ENCODE measurements at regions not wholly inside any gene's neighbourhood (a gene's known extent, or its start where the extent isn't known, plus 50 kb on each side); places are given as distances from the start of the nearest gene placed in this dataset.

DNA sequence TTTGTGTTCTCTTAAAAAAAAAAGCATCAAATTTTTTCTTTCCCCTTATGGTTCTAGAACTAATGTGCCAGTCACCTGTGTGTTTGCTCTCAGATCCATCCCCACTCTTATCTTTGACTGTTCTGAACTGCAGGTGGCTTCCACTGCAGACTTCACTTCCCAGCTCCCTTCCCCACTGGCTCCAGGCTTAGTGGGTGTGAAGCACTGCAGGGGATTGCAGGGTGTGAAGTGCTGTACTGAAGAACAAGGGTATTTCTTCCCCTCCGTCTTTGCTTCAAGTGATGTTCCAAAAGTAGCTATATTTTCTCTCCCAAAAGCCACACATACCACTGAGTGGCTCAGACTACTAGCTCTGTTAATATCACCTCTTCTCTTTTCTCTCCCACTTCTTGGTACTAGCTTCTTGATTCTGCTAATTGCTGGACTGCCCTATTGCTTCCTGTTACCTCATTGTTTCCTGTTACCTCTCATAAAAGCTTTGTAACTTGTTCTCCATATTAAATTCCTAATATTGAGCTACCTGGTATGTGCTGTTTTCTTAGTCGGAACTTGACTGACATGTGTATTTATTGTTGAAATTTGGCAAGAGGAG, 115.4 kb upstream of the PRICKLE1 start:
- no peak for DNase-seq (ENCODE audit: low read depth in 2 of 3, low spot score in 2 of 3)

DNA sequence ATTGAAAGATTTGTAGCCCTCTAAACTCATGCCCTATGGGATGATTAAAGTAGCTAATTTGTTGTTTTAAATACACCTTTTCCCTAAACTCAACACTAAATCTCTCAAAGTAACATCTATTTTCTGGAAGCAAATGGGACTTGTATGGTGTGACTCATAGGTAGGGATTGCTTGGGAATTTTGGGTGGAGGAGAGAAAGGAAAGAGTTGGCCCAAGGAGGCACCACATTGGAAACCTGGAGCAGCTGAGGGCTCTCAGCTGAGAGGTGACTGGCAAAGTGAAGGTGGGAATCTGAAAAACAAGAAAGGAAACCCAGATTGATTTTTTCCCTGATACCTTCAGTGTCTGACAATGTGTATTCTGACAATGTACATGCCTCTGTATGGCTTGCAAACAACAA, 114.8 kb upstream of the PRICKLE1 start:
- DNase-seq (ENCODE audit: low read depth in 2 of 3, low spot score in 2 of 3), result no peak

DNA sequence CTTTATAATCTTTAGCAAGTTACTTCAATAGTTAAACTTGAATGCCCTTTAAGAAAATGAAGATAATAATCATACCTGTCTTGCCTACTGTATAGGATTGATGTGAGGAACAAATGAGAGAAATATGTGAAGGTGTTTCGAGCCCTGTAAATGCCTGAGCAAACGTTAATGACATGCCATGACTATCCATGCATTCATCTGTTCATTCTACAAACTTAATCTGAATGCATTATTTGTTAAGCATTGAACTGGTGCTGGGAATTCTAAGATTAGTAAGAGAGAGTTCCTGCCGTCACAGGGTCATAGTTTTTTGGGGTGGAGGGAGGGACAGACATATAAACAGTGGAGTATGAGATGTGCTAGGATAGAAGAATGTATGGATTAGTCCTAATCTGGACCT, 111.5 kb upstream of the PRICKLE1 start:
- DNase-seq (ENCODE audit: low read depth in 2 of 3, low spot score in 2 of 3), result no peak

DNA sequence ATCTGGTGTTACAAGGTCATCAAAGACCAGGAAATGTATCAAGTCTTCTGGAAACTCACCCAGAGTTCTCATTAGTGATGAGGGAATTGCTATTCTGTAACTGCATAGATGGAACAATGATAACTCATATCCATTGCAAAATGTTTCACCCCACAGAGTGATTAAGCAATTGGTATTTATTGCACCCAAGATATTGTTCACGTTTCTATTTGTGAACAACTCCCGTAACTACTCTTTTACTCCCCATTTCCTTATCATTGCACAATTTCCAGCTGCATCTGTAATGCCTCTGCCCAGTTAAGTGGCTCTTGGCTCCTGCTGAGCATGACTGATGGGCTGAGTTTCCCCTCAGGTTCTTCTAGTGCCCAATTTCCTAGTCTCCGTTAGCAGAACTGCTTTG, 108.7 kb upstream of the PRICKLE1 start:
- DNase-seq (ENCODE audit: low read depth in 2 of 3, low spot score in 2 of 3), result no peak

DNA sequence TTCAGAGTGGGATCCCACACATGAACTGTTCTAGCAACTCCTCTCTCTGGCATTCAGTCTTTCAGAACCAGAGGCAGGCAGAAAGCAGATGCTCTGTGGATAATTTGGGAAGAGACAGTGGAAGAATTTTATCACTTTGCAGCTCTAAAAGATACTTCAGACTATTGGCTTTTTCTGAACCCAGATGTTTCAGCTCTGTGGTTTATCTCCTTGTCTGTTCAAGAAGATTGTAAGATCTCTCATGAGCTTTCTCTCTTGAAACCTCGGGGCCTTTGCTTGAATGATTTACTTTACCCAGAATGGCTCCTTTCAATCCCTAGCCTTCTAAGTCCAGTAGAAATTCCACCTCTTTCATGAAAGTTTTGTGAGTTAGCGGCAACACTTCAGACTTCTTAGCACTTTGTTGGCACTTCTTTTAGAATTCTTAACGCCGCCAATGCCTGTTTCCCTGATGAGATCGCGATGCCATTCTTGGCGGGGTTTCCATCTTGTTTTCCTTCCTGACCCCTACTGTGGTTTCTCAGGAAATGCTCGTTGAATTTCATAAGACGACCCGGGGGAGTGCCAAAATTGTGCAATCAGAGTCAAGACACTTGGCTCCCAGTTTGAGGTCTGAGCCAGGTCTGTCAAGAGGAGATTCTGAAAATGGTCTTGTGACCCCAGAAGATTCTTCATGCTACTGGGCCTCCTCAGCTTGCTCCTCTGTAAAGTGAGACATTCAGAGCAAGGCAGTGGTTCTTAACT, 107.0 kb upstream of the PRICKLE1 start:
- DNase-seq (ENCODE audit: low read depth in 2 of 3, low spot score in 2 of 3), result no peak

DNA sequence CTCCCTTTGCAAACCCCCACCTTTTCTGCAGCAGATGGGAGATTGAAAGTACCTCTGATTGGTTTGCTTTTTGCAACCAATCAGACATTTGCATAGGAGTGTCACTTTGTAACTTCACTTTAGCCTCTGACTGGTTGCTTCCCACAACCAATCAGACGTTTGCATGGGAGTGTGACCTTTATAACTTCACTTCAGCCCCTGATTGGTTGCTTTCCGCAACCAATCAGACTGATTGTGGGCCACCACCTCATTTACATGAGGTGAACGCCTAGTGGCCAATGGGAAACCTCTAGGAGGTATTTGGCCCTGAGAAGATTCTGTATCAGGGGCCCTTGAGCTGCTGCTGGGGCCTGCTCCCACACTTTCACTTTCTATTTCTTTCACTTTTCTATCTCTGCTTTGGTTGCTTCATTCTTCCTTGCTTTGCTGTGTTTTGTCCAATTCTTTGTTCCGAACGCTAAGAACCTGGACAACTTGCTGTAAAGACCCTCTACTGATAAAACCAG, 106.0 kb upstream of the PRICKLE1 start:
- no peak for DNase-seq (ENCODE audit: low read depth in 2 of 3, low spot score in 2 of 3)

DNA sequence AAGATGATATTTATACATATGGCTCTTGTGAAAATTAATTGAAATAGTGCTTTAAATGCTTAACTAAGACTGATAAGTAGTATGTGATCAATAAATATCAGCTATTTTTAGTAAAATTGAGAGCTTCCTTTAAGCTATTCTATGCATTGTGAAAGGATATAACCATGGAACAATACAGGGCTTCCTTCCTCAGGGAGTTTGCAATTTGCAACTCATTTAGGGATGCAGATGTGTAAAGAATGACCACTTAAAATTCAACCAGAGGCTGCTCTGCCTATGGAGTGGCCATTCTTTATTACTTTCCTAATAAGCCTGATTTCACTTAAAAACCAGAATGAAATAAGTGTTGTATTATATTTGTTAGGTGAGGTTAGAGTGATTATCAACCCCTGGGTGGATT, 103.2 kb upstream of the PRICKLE1 start:
- DNase-seq (ENCODE audit: low read depth in 2 of 3, low spot score in 2 of 3), result no peak

DNA sequence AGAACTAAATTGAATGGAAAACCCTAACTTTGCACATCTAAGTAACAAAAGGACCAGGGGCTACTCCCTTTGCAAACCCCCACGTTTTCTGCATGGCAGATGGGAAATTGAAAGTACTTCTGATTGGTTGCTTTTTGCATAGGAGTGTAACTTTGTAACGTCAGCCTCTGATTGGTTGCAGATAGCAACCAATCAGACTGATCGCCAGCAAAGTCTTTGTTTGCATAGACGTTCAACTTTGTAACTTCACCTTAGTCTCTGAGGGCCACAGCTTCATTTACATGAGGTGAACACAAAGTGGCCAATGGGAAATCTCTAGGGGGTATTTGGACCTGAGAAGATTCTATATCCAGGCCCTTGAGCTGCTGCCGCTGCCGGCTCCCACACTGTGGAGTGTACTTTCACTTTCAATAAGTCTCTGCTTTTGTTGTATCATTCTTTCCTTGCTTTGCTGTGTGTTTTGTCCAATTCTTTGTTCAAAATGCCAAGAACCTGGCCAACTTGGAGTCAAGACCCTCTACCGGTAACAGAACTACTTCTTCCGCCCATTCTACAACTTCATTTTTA, 102.5 kb upstream of the PRICKLE1 start:
- no peak for DNase-seq (ENCODE audit: low read depth in 2 of 3, low spot score in 2 of 3)

DNA sequence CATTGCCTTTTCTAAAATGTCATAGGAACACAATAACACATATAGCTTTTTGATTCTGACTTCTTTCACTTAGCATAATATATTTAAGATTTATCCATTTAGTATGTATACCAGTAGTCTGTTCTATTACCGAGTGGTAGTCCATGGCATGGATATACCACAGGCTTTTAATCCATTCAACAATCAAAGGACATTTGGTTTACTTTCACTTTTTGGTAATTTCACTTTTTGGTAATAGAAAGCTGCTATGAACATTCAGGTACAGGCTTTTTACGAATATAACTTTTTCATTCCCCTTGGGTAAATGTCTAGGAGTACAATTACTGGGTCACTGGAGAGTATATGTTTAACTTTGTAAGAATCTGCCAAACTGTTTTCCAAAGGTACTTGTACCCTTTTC, 100.7 kb upstream of the PRICKLE1 start:
- no peak for DNase-seq (ENCODE audit: low read depth in 2 of 3, low spot score in 2 of 3)

DNA sequence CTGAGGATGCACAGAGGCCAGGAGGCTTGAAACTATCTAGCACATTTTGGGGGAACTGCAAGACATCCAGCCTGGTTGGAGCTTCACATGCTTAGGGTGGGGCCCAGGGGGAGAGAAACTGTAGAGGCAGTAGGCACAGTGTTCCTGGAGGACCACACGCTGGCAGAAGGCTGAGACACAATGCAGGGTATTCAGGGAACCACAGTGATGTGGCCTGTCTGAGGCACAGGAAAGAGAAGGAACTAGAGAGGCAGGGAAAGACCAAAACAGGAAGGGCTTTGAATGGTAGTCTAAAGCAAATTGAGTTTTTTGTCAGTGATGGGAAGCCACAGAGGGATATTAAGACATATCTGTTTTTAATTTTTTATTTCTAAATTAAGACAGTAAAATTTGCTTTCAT, 100.2 kb upstream of the PRICKLE1 start:
- no peak for DNase-seq (ENCODE audit: low read depth in 2 of 3, low spot score in 2 of 3)

DNA sequence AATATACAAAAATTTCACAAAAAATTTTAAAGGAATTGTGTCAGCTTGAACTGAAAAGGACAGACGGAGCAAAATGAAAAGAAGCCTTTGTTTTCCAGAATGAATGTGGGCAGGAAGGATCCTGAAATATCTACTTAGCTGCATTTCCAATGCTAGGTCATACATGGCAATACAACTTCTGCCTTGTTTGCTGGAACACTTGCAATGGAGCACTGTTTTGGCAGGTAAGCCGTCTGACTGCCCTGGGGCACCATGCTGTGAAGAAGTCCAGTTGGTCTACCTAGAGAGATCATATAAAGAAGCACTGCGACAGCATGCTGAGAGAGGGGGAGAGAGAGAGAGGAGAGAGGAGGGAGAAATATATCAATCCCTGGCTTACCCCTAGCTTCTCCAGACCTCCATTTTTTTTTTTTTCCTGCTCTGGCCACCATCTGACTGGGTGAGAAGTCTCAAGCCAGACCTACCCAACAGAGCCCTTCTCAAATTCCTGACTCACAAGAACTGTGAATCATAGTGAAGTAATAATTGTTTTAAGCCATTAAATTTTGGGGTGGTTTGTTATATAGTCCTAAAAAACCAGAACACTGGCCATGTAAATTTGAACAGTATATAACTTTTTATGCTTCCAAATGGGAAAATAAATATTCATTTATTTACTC, 97.1 kb upstream of the PRICKLE1 start:
- DNase-seq (ENCODE audit: low read depth in 2 of 3, low spot score in 2 of 3), result no peak

DNA sequence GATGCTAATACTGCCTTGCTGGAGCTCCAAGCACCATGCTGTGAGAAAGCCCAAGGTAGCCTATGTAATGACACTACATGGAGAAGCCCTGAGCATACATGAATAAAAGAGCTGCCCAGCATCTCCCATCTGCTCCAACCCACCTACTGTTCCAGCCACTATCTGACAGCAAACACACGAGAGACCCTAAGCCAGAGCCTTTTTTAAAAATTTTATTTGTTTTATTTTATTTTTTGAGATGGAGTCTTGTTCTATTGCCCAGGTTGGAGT, 95.2 kb upstream of the PRICKLE1 start:
- no peak for DNase-seq (ENCODE audit: low read depth in 2 of 3, low spot score in 2 of 3)

DNA sequence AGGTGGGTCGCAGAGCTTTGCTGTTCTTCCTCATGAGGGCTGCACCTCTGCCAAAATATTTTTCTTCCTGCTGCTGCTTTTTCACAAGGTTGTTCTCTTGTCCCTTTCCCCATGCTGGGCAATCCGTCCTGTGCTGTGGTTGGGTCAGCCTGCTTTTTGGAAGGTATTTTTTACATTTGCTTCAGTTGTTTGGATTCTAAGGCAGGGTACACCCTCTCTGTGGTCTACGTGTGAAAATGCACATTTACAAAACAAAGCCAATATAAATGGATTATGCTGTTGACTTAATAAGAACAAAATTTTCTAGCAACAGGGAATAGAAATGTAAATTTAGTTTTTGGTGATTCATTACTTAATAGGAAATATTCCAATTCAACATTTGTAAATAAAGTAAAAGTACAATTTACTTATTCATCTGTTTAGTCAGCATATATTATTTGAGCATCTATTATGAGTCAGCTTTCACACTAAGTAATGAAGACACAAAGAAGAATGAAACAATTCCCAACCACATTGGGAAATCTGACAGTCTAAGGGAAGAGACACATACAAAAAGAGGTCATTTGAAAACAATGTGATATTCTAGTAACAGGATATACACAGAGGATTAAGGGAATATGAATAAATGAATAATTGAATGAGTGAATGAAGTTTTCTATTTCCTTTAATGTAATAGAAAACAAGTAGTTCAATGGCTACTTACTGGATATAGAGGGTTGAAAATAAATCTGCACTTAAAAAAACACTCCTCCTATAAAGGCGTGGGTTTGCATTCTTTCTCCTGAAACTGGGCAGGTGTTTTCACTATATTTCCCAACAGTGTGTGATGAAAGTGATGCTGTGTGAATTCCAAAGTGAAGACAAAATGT, 94.6 kb upstream of the PRICKLE1 start:
- DNase-seq (ENCODE audit: low read depth in 2 of 3, low spot score in 2 of 3), result no peak

DNA sequence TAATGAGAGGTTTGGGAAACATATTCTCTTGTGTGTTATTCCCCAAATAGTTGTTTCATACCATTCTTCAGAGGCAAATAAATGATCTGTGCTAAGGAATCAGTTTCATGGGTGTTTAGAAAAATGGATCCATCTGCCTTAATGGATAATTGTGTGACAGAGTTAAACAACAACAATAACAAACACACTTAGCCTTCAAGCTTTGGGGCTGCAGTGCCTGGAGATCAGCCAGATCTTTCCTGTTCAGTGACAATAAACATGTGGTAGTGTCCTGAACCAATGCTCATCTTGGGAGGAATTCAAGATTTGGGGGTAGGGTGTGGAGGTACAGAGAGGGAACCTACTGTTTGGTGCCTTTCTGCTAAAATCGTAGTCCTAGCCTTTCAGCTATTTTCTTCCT, 93.7 kb upstream of the PRICKLE1 start:
- no peak for DNase-seq (ENCODE audit: low read depth in 2 of 3, low spot score in 2 of 3)

DNA sequence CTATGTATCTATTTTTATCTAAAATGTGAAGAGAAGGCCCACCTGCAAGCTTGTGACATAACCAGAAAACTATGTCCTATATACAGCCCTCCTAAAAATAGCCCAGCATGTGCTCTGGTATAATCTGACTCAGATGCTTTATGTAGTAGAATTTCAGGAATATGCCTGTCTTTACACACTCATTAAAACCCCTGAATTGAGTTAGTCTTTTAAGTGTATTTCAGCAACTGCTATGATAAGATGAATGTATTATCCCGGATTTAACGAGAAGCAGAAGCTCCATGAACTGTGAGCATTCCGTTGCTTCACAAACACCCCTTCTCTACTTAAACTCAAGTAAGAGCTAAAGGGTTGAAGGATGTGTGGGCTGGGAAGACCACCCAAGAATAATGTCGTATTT, 89.9 kb upstream of the PRICKLE1 start:
- no peak for DNase-seq (ENCODE audit: low read depth in 2 of 3, low spot score in 2 of 3)

DNA sequence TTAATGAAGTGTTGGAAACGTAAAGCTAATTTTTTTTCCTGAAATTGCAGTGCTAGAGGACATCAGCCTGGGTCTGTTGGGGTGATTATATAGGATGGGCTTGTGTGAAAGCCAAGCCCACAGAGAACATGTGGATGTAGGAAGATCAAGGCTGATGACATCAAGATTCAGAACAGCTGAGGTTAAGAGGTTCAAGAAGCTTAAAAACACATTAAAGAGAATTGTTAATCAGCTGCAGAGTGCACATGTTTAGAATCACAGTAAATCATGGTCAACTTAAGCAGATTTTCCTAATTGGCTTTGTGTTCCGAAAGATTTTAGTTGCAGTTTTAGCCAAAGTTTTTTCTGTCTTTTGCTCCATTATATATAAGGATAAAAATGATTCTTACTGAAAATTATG, 87.9 kb upstream of the PRICKLE1 start:
- no peak for DNase-seq (ENCODE audit: low read depth in 2 of 3, low spot score in 2 of 3)

DNA sequence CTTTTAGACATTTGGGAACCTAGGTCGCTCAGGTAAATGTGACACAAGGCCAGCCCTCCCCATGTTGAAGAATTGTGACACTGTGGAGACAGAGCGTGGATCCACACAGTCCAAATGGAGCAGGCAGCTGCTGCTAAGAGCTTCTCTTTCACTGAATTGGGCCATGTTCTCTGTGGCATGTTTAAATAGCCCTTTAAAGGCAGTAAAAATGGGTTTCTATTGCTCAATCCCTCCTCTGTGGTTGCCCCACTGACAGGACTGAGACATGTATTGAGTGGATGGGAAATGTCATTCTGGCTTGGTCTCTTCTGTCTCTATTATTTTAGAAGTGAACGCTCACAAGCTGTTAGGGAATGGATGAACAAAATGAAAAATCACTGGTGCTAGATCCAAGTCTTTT, 84.0 kb upstream of the PRICKLE1 start:
- DNase-seq (ENCODE audit: low read depth in 2 of 3, low spot score in 2 of 3), result no peak

DNA sequence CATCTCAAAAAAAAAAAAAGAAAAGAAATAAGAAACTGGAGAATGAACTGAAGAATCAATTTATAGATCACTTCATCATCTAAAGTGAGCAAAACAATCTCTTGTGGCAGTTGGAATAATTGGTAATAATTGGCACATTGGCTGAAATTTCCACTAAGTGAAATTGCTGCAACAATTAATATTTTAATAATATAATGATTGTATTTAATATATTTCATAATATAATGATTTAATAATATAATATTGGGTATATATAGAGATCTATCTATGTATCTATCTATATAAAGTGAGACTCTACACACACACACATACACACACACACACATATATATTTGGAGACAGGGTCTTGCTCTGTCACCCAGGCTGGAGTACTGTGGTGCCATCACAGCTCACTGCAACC, 81.2 kb upstream of the PRICKLE1 start:
- no peak for DNase-seq (ENCODE audit: low read depth in 2 of 3, low spot score in 2 of 3)

DNA sequence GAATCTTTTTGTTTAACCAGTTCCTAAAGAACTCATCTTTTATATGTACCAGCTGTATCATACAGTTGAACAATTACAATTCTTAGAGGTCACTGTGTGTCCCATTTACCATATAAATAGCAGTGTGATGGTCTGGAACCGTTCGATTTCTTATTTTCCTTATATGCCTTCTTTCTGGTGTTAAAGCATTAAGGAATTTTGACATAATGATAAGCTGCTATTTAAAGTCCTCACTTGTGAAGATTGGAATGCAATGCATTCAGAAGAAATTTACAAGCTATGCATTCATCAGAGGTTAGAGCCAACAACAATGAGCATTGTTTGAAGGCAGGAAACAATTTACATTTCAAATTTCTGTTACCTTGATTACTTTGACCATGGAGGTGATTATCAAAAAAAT, 80.0 kb upstream of the PRICKLE1 start:
- no peak for DNase-seq (ENCODE audit: low read depth in 2 of 3, low spot score in 2 of 3)

DNA sequence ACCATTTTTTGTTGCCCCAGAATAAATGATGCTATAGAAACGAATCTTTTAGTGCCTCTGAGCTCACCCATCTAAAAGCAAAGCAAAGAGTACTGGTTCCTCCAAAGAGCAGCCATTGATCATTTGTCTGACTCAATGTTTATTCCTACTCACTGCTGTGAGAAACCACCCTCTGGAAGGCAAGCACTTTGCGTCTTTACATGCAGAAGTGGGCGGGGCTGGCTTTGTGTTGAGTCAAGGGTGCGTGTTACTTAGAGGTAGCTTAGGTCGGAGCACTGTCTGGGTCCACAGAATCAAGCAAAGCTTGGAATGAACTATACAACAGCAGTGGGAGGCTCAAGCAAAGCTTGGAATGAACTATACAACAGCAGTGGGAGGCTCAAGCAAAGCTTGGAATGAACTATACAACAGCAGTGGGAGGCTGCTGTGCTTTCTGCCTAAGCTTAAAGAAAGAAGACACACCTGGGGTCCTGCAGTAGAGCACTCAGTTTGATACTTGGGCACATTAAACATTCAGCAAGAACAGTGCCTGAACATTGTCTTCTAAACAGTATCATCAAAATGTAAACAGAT, 77.2 kb upstream of the PRICKLE1 start:
- DNase-seq (ENCODE audit: low read depth in 2 of 3, low spot score in 2 of 3), result no peak

DNA sequence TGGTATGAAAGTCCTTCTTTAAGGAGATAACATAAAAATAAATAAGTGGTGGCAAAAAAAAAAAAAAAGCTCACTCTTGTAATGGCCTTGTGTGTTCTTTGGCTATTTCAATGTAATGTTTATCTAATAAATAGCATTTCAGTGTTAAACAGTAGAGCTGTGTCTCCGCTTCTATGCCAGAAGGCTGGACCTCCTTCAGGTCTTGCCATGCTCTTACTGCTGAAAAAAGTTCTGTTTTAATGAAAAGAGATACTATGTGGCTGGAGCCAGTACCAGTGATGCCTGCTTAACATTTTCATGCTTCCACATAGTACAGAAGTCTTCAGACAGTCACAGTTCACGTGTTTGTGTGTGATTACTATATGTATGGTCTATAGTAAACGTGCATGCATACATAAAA, 74.1 kb upstream of the PRICKLE1 start:
- DNase-seq (ENCODE audit: low read depth in 2 of 3, low spot score in 2 of 3), result no peak
